ENCODE measurements at regions not wholly inside any gene's neighbourhood (a gene's known extent, or its start where the extent isn't known, plus 50 kb on each side); places are given as distances from the start of the nearest gene placed in this dataset.
"Not testable (repeated sequence)": the region's sequence is repeated elsewhere in the genome, so short reads cannot be mapped to it uniquely, and the experiment has no call there.

DNA sequence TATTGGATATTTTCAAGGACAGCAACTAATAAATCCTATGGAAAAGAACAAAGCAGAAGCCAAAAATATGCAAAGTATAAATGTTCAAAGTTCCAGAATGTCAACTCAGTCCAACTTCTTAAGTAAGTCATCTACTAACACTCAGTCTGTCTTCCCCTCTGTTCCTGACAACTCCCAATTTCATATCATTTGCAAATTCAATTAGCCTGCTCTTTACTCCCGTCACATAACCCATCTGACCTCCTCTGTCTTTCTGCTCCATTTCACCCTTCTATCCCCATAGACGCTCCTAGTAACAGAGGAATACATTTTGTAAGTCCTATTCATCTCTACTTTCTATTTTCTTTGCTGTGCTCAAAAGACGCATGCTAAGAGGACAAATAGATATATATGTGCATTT, 659.8 kb upstream of the MEF2C start:
- TF ChIP-seq, protein P1, sequence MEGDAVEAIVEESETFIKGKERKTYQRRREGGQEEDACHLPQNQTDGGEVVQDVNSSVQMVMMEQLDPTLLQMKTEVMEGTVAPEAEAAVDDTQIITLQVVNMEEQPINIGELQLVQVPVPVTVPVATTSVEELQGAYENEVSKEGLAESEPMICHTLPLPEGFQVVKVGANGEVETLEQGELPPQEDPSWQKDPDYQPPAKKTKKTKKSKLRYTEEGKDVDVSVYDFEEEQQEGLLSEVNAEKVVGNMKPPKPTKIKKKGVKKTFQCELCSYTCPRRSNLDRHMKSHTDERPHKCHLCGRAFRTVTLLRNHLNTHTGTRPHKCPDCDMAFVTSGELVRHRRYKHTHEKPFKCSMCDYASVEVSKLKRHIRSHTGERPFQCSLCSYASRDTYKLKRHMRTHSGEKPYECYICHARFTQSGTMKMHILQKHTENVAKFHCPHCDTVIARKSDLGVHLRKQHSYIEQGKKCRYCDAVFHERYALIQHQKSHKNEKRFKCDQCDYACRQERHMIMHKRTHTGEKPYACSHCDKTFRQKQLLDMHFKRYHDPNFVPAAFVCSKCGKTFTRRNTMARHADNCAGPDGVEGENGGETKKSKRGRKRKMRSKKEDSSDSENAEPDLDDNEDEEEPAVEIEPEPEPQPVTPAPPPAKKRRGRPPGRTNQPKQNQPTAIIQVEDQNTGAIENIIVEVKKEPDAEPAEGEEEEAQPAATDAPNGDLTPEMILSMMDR (IDR thresholded peaks at IDR 0.05; ENCODE audit: insufficient read depth, low read length, poor library complexity, severe bottlenecking), result no peak
- Histone ChIP-seq H3K4me3 (replicated peaks; ENCODE audit: low read depth, low read length) (no peak overlapping the region), H3K27me3 (replicated peaks; ENCODE audit: control insufficient read depth, insufficient read depth, low read length) (no peaks in the 10 kb centered on the region), H3K36me3 (ENCODE audit: control insufficient read depth, insufficient read depth, low read length) (no peaks in the 10 kb centered on the region)
- DNase-seq (ENCODE audit: extremely low read depth, insufficient read length), result no peak

DNA sequence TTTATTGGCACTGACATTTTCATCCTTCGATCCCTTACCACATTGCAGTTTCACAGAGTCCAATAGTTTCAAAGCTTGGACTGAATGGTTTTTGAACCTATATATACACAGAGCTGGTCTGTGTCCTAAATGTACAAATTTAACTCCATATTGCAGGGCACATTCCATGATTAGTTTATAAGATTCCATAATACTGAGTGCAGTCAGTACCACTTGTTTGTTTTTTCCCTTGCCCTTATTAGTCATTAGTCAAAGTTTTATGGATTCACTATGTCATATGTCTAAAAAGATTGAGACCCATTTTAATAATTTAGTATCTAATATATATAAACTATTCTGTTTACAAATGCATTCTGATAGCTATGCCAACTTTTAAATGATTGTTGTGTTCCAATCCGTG, 654.8 kb upstream of the MEF2C start:
- TF ChIP-seq, protein P1 (IDR thresholded peaks at IDR 0.05; ENCODE audit: insufficient read depth, low read length, poor library complexity, severe bottlenecking), result no peak
- no peak for DNase-seq (ENCODE audit: extremely low read depth, insufficient read length)
- no peak overlapping the region for H3K4me3 ChIP-seq (replicated peaks; ENCODE audit: low read depth, low read length)

DNA sequence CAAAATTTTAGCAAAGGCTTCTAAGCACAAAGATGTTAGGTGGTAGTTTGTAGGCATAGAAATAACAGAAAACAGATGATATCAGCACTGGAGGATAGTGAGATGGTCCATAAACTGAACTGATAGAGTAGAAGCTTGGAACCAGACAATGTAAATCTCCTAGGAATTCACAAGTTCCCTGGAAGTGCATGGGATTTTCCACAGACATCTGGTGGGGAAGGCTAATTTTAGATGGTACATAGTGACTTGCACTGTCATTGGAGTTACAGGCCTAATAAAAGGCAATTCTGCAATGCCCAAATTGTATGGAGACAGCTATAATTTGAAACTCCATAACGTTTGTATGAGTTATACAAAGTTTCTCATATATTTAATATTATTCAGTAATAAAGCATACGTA, 653.0 kb upstream of the MEF2C start:
- H3K4me3 ChIP-seq (replicated peaks; ENCODE audit: low read depth, low read length), result no peak overlapping the region
- TF ChIP-seq, protein P1 (IDR thresholded peaks at IDR 0.05; ENCODE audit: insufficient read depth, low read length, poor library complexity, severe bottlenecking), result no peak
- DNase-seq (ENCODE audit: extremely low read depth, insufficient read length), result no peak
- H3K27me3 ChIP-seq (replicated peaks; ENCODE audit: control insufficient read depth, insufficient read depth, low read length), result no peaks in the 10 kb centered on the region
- no peaks in the 10 kb centered on the region for H3K36me3 ChIP-seq (ENCODE audit: control insufficient read depth, insufficient read depth, low read length)

More for the DNA sequence above, 654.8 kb upstream of the MEF2C start:
- no peaks in the 10 kb centered on the region for H3K27me3 ChIP-seq (replicated peaks; ENCODE audit: control insufficient read depth, insufficient read depth, low read length)
- no peaks in the 10 kb centered on the region for H3K36me3 ChIP-seq (ENCODE audit: control insufficient read depth, insufficient read depth, low read length)

DNA sequence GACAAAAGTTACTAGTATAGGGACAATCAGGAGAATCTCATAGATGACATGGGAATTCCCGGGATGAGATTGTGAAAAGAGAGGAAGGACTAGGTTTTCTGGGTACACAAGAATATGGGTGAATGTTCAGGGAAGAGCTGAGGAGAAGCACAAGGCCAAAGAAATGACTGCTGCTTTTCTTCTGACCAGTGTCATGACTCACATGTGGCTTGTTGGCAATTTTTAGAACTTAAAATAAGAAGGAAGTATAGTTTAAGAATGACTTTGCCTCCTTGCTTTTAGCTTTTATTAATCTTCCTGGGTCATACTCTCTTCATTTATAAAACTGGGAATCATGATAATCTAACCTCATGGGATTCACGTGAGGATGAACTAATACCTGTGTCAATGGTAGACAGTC, 652.4 kb upstream of the MEF2C start:
- Histone ChIP-seq H3K4me3 (replicated peaks; ENCODE audit: low read depth, low read length) (no peak overlapping the region), H3K27me3 (replicated peaks; ENCODE audit: control insufficient read depth, insufficient read depth, low read length) (no peaks in the 10 kb centered on the region), H3K36me3 (ENCODE audit: control insufficient read depth, insufficient read depth, low read length) (no peaks in the 10 kb centered on the region)
- no peak for DNase-seq (ENCODE audit: extremely low read depth, insufficient read length)
- TF ChIP-seq, protein P1 (IDR thresholded peaks at IDR 0.05; ENCODE audit: insufficient read depth, low read length, poor library complexity, severe bottlenecking), result no peak

DNA sequence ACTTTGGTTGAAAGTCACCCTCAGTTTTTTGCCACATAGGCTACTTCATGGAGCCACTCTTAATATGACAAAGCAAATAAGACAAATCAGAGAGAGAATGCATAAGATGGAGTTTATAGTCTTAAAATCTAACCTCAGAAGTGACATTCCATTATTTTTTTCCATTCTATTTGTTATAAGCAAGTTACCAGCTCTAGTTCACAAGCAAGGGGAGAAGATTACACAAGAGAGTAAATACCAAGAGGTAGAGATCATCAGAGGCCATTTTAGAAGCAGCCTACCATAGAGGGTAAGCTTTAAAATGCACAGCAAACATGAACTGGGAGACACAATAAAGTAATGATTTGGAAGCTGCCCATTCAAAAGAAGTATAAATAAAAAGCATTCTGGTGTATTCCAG, 651.3 kb upstream of the MEF2C start:
- Histone ChIP-seq H3K27me3 (replicated peaks; ENCODE audit: control insufficient read depth, insufficient read depth, low read length) (no peaks in the 10 kb centered on the region), H3K36me3 (ENCODE audit: control insufficient read depth, insufficient read depth, low read length) (no peaks in the 10 kb centered on the region), H3K4me3 (replicated peaks; ENCODE audit: low read depth, low read length) (no peak overlapping the region)
- no peak for DNase-seq (ENCODE audit: extremely low read depth, insufficient read length)
- TF ChIP-seq, protein P1 (IDR thresholded peaks at IDR 0.05; ENCODE audit: insufficient read depth, low read length, poor library complexity, severe bottlenecking), result no peak

DNA sequence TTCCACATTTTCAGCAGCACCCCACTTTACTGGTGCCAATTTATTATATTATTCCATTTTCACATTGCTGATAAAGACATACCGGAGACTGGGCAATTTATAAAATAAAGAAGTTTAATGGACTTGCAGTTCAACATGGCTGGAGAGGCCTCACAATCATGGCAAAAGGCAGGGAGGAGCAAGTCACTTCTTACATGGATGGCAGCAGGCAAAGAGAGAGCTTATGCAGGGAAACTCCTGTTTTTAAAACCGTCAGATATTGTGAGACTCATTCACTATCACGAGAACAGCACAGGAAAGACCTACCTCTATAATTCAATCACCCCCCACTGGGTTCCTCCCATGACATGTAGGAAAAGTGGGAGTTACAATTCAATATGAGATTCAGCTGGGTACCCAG, 641.8 kb upstream of the MEF2C start:
- no peaks in the 10 kb centered on the region for H3K27me3 ChIP-seq (replicated peaks; ENCODE audit: control insufficient read depth, insufficient read depth, low read length)

DNA sequence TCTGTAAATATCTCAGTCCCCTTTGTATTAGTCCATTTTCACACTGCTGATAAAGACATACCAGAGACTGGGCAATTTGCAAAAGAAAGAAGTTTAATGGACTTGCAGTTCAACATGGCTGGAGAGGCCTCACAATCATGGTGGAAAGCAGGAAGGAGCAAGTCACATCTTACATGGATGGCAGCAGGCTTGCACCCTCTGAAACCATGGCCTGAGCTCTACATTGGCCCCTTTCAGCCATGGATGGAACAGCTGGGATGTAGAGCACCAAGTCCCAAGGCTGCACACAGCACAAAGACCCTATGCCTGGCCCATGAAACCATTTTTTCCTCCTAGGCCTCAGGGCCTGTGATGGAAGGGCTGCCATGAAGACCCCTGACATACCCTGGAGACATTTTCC, 640.9 kb upstream of the MEF2C start:
- not testable (repeated sequence) for H3K36me3 ChIP-seq (ENCODE audit: control insufficient read depth, insufficient read depth, low read length); H3K4me3 ChIP-seq (replicated peaks; ENCODE audit: low read depth, low read length); DNase-seq (ENCODE audit: extremely low read depth, insufficient read length); H3K27me3 ChIP-seq (replicated peaks; ENCODE audit: control insufficient read depth, insufficient read depth, low read length)

More for the DNA sequence above, 641.8 kb upstream of the MEF2C start:
- DNase-seq (ENCODE audit: extremely low read depth, insufficient read length), result no peak
- H3K4me3 ChIP-seq (replicated peaks; ENCODE audit: low read depth, low read length), result no peak overlapping the region
- H3K36me3 ChIP-seq (ENCODE audit: control insufficient read depth, insufficient read depth, low read length), result no peaks in the 10 kb centered on the region
- TF ChIP-seq, protein P1 (IDR thresholded peaks at IDR 0.05; ENCODE audit: insufficient read depth, low read length, poor library complexity, severe bottlenecking), result no peak
